Activated T-cell treated with anti-CD3 and anti-CD28 coated beads for 1 hour (primary cell): ENCODE measurements at regions not wholly inside any gene's neighbourhood (a gene's known extent, or its start where the extent isn't known, plus 50 kb on each side); places are given as distances from the start of the nearest gene placed in this dataset.
"Not testable (repeated sequence)": the region's sequence is repeated elsewhere in the genome, so short reads cannot be mapped to it uniquely, and the experiment has no call there.

Experiments used
- DNase-seq: peaks from one replicate; pipeline ENCODE4 v3.0.0-alpha.2; 2020; ENCODE audit warnings: low read depth

- no peak for DNase-seq
Measured at GRCh38 chr12:131274061-131274460, 320.4 kb downstream of the ADGRD1 start.

- no peak for DNase-seq
Measured at GRCh38 chr12:131274906-131275305, 321.2 kb downstream of the ADGRD1 start.

- DNase-seq = no peak
Measured at GRCh38 chr12:131275824-131276223, 322.1 kb downstream of the ADGRD1 start.

- DNase-seq = no peak
Measured at GRCh38 chr12:131276501-131277185, 322.9 kb downstream of the ADGRD1 start.

GRCh38 chr12:131277186-131278091 lies 323.7 kb downstream of the ADGRD1 start:
- not testable (repeated sequence) for DNase-seq

- not testable (repeated sequence) for DNase-seq
Measured at GRCh38 chr12:131278451-131279115, 324.9 kb downstream of the ADGRD1 start.

GRCh38 chr12:131279281-131279921 lies 325.7 kb downstream of the ADGRD1 start:
- no peak for DNase-seq

- DNase-seq = no peak
Measured at GRCh38 chr12:131280426-131280825, 326.7 kb downstream of the ADGRD1 start.

GRCh38 chr12:131281016-131281415 lies 327.3 kb downstream of the ADGRD1 start:
- DNase-seq = no peak

GRCh38 chr12:131282292-131283080 lies 328.8 kb downstream of the ADGRD1 start:
- DNase-seq = no peak

GRCh38 chr12:131283191-131283861 lies 329.6 kb downstream of the ADGRD1 start:
- no peak for DNase-seq

GRCh38 chr12:131283862-131284825 lies 330.4 kb downstream of the ADGRD1 start:
- DNase-seq = not testable (repeated sequence)

- DNase-seq = not testable (repeated sequence)
Measured at GRCh38 chr12:131284954-131285904, 331.5 kb downstream of the ADGRD1 start.

- DNase-seq = not testable (repeated sequence)
Measured at GRCh38 chr12:131285905-131286295, 332.2 kb downstream of the ADGRD1 start.

- DNase-seq = not testable (repeated sequence)
Measured at GRCh38 chr12:131286301-131286700, 332.6 kb downstream of the ADGRD1 start.

GRCh38 chr12:131287015-131287937 lies 333.6 kb downstream of the ADGRD1 start:
- DNase-seq = no peak
